Kidney epithelial cell (primary cell): ENCODE measurements at regions not wholly inside any gene's neighbourhood (a gene's known extent, or its start where the extent isn't known, plus 50 kb on each side); places are given as distances from the start of the nearest gene placed in this dataset.

Experiments
- DNase-seq: peaks from one replicate; pipeline ENCODE4 v3.0.0-alpha.2; 2010; ENCODE audit warnings: low read depth
- H3K27me3 ChIP-seq: 2 replicates; pipeline ENCODE4 v1.6.0; 2011; ENCODE audit warnings: low read length; ENCODE audit not compliant: control insufficient read depth, insufficient read depth
- H3K36me3 ChIP-seq: 2 replicates; pipeline ENCODE4 v1.5.1; 2011; ENCODE audit warnings: low read length; ENCODE audit not compliant: control insufficient read depth, insufficient read depth
- H3K4me3 ChIP-seq: 2 replicates; pipeline ENCODE4 v1.5.1; 2011; ENCODE audit warnings: low read depth, mild to moderate bottlenecking, control low read depth, low read length
- CTCF ChIP-seq: IDR thresholded peaks from 2 replicates; pipeline ENCODE4 v1.5.1; 2011; ENCODE audit warnings: mild to moderate bottlenecking, moderate library complexity, low read length, control low read depth, inconsistent platforms; ENCODE audit not compliant: insufficient read depth, poor library complexity, severe bottlenecking

- no peak for DNase-seq
- Histone ChIP-seq H3K36me3 (no peaks in the 10 kb centered on the region), H3K4me3 (no peak overlapping the region), H3K27me3 (no peaks in the 10 kb centered on the region)
- no peak for TF ChIP-seq CTCF
Observed at GRCh38 chr20:50392138-50392866, 117.9 kb upstream of the PTPN1 start.

DNA sequence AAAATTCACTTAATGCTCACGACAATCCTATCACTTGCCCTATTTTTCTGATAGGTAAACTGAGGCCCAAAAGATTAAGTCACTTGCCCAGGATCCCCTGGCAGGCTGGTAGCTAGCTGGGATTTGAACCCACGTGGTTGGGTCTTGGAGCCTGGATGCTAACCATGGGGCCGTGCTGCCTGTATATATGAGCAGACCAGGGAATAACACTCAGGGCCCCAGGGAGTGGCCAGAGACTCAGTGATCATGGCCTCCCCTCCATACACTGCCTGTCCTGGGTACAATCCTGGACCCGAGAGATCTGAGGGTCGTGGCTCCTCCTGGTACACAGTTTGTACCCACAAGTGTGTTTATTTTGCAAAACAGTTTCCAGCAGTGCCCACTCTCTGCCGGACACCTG, 116.9 kb upstream of the PTPN1 start:
- no peak for TF ChIP-seq CTCF
- Histone ChIP-seq H3K36me3 (no peaks in the 10 kb centered on the region), H3K27me3 (no peaks in the 10 kb centered on the region), H3K4me3 (no peak overlapping the region)
- DNase-seq, result no peak

- DNase-seq, result no peak
- no peak for TF ChIP-seq CTCF
- no peaks in the 10 kb centered on the region for H3K36me3 ChIP-seq
- H3K4me3 ChIP-seq, result no peak overlapping the region
- H3K27me3 ChIP-seq, result no peaks in the 10 kb centered on the region
Observed at GRCh38 chr20:50393990-50394561, 116.1 kb upstream of the PTPN1 start.

- Histone ChIP-seq H3K36me3 (no peaks in the 10 kb centered on the region), H3K4me3 (no peak overlapping the region), H3K27me3 (no peaks in the 10 kb centered on the region)
- DNase-seq, result no peak
- TF ChIP-seq CTCF, result no peak
Observed at GRCh38 chr20:50394569-50394968, 115.6 kb upstream of the PTPN1 start.

DNA sequence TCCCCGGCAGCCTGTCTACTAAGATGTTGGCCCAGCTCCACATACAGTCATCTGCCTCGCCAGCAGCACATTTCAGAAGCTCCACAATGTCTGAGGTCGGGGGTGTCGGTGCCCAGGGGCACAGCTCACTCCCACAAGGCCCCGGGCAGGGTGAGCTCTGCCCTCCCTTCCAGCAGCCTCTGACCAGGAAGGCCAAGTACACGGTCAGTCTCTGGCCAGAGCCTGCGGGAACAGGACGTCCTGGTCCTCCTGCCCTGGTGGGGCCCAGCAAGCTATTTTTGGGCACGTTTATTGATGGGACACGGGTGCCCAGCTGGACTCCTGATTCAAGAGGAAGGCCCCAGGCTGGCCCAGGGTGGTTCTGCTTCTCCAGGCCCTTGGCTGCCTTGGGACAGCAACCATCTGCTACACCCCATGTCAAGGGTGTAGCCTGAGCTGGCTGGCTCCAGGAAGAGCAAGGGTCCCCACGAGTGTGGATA, 114.9 kb upstream of the PTPN1 start:
- DNase-seq, result no peak
- TF ChIP-seq CTCF, result no peak
- no peak overlapping the region for H3K4me3 ChIP-seq
- no peaks in the 10 kb centered on the region for H3K36me3 ChIP-seq
- H3K27me3 ChIP-seq, result no peaks in the 10 kb centered on the region

GRCh38 chr20:50395914-50396488, 114.2 kb upstream of the PTPN1 start:
- Histone ChIP-seq H3K36me3 (no peaks in the 10 kb centered on the region), H3K4me3 (no peak overlapping the region), H3K27me3 (no peaks in the 10 kb centered on the region)
- no peak for TF ChIP-seq CTCF
- DNase-seq, result no peak
